ENCODE measurements at regions not wholly inside any gene's neighbourhood (a gene's known extent, or its start where the extent isn't known, plus 50 kb on each side); places are given as distances from the start of the nearest gene placed in this dataset.
A peak's percentile ranks its signal among the peaks of the same experiment; 100 is the strongest.

- peak; percentile 25 for TF ChIP-seq CTCF (IDR thresholded peaks at IDR 0.05; ENCODE audit: low read depth, low read length)
- peak in 1 of 2 donors; percentile 48 for DNase-seq (ENCODE audit: low read depth in 2 of 2)
- no peak overlapping the region for H3K4me3 ChIP-seq (replicated peaks in 1 of 2; ENCODE audit: low read depth in 2 of 2, low read length in 2 of 2)
Observed at GRCh38 chr5:162209005-162209605, 141.5 kb downstream of the GABRG2 start.

GRCh38 chr5:162214551-162214950, 147.0 kb downstream of the GABRG2 start:
- DNase-seq (ENCODE audit: low read depth in 2 of 2): no peak
- no peak for TF ChIP-seq CTCF (IDR thresholded peaks at IDR 0.05; ENCODE audit: low read depth, low read length)
- H3K4me3 ChIP-seq (replicated peaks in 1 of 2; ENCODE audit: low read depth in 2 of 2, low read length in 2 of 2): no peak overlapping the region

GRCh38 chr5:162217037-162217436, 149.5 kb downstream of the GABRG2 start:
- no peak for TF ChIP-seq CTCF (IDR thresholded peaks at IDR 0.05; ENCODE audit: low read depth, low read length)
- H3K4me3 ChIP-seq (replicated peaks in 1 of 2; ENCODE audit: low read depth in 2 of 2, low read length in 2 of 2): no peak overlapping the region
- DNase-seq (ENCODE audit: low read depth in 2 of 2): no peak

- TF ChIP-seq CTCF (IDR thresholded peaks at IDR 0.05; ENCODE audit: low read depth, low read length): no peak
- no peak overlapping the region for H3K4me3 ChIP-seq (replicated peaks in 1 of 2; ENCODE audit: low read depth in 2 of 2, low read length in 2 of 2)
- DNase-seq (ENCODE audit: low read depth in 2 of 2): no peak
Observed at GRCh38 chr5:162221910-162222309, 154.3 kb downstream of the GABRG2 start.

GRCh38 chr5:162227075-162227474, 159.5 kb downstream of the GABRG2 start:
- TF ChIP-seq CTCF (IDR thresholded peaks at IDR 0.05; ENCODE audit: low read depth, low read length): no peak
- no peak for DNase-seq (ENCODE audit: low read depth in 2 of 2)
- H3K4me3 ChIP-seq (replicated peaks in 1 of 2; ENCODE audit: low read depth in 2 of 2, low read length in 2 of 2): no peak overlapping the region

- no peak overlapping the region for H3K4me3 ChIP-seq (replicated peaks in 1 of 2; ENCODE audit: low read depth in 2 of 2, low read length in 2 of 2)
- TF ChIP-seq CTCF (IDR thresholded peaks at IDR 0.05; ENCODE audit: low read depth, low read length): no peak
- DNase-seq (ENCODE audit: low read depth in 2 of 2): no peak
Observed at GRCh38 chr5:162230348-162230747, 162.8 kb downstream of the GABRG2 start.

GRCh38 chr5:162231522-162231921, 163.9 kb downstream of the GABRG2 start:
- no peak for TF ChIP-seq CTCF (IDR thresholded peaks at IDR 0.05; ENCODE audit: low read depth, low read length)
- no peak for DNase-seq (ENCODE audit: low read depth in 2 of 2)
- no peak overlapping the region for H3K4me3 ChIP-seq (replicated peaks in 1 of 2; ENCODE audit: low read depth in 2 of 2, low read length in 2 of 2)

Measured in cardiac fibroblast (primary cell).